ENCODE measurements at regions not wholly inside any gene's neighbourhood (a gene's known extent, or its start where the extent isn't known, plus 50 kb on each side); places are given as distances from the start of the nearest gene placed in this dataset.

GRCh38 chr3:181885868-181886630 lies 174.3 kb downstream of the SOX2 start:
- TF ChIP-seq, protein P1, sequence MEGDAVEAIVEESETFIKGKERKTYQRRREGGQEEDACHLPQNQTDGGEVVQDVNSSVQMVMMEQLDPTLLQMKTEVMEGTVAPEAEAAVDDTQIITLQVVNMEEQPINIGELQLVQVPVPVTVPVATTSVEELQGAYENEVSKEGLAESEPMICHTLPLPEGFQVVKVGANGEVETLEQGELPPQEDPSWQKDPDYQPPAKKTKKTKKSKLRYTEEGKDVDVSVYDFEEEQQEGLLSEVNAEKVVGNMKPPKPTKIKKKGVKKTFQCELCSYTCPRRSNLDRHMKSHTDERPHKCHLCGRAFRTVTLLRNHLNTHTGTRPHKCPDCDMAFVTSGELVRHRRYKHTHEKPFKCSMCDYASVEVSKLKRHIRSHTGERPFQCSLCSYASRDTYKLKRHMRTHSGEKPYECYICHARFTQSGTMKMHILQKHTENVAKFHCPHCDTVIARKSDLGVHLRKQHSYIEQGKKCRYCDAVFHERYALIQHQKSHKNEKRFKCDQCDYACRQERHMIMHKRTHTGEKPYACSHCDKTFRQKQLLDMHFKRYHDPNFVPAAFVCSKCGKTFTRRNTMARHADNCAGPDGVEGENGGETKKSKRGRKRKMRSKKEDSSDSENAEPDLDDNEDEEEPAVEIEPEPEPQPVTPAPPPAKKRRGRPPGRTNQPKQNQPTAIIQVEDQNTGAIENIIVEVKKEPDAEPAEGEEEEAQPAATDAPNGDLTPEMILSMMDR (conservative IDR thresholded peaks at IDR 0.05; ENCODE audit: low read length): no peak
- no peak for TF ChIP-seq EZH2phosphoT487 (IDR thresholded peaks at IDR 0.05; ENCODE audit: borderline replicate concordance, low read depth, low read length)
